ENCODE measurements at regions not wholly inside any gene's neighbourhood (a gene's known extent, or its start where the extent isn't known, plus 50 kb on each side); places are given as distances from the start of the nearest gene placed in this dataset.

DNA sequence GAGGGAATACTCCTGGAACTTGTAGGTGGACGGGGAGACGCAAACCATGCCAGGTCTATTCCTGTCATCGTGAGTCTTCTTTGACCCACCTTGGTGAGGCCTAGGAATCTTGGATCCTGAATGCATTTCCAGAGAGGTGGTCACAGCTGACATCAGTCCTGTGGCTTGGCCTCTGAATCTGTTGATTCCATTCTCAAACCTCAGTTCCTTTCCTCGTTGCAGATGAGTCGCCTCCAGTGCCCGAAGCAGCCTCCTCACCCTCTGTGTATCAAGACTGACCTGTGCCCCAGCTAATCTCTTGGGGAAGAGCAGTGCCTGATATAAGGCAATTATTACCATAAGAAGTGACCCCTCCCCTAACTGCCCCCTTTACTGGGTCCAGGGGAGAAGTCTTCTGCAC, 118.1 kb downstream of the SMIM20 start:
- H3K36me3 ChIP-seq (ENCODE audit: insufficient read depth, low read length): no peaks in the 10 kb centered on the region
- H3K4me3 ChIP-seq (ENCODE audit: low read depth in 1 of 2, low read length in 2 of 2): no peak overlapping the region
- no peak overlapping the region for H3K9ac ChIP-seq (ENCODE audit: low read length)
- H3K4me1 ChIP-seq (ENCODE audit: insufficient read depth, low read length): peaks cover 20% of the 10 kb centered on the region
- no peak overlapping the region for H3K27ac ChIP-seq (ENCODE audit: low read depth, low read length)
- H3K9me3 ChIP-seq (ENCODE audit: low read length): no peaks in the 10 kb centered on the region
- no peaks in the 10 kb centered on the region for H3K27me3 ChIP-seq (ENCODE audit: control insufficient read depth in 1 of 2, insufficient read depth in 2 of 2, low read length in 2 of 2)

DNA sequence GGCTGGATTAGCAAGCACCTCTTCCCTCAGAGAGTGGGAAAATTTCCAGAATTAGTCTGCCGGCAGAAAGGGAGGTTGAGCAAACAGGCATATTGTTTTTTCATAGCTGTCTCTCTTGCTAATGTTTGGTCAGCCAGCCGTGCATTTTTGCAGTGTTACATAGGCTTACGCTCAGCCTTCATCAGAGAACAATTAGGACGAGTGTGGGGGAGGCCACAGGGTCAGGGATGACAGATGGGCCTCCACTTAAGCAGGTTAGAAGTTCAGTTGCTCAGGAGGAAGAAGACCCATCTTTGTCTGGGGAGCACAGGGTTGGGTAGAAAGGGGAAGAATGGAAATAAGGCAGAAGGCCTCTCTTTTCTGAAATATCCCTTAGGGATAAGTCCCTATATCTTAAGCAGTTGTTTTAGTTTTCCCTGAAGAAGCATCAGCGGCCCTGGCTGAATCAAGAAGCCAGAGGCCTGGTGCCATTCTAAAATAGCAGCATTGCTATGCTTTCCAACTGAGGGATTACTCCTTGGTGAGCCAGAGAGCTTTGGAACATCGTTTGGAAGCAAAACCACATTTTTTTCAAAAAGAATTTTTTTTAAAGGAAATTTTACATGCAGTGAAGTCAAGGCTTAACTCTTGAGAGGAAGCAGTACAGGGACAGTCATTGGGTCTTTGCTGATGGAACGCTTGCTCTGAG, 118.8 kb downstream of the SMIM20 start:
- Histone ChIP-seq H3K9ac (ENCODE audit: low read length) (no peak overlapping the region), H3K27ac (ENCODE audit: low read depth, low read length) (peak overlapping the region; percentile 35), H3K4me1 (ENCODE audit: insufficient read depth, low read length) (peaks cover 20% of the 10 kb centered on the region)

DNA sequence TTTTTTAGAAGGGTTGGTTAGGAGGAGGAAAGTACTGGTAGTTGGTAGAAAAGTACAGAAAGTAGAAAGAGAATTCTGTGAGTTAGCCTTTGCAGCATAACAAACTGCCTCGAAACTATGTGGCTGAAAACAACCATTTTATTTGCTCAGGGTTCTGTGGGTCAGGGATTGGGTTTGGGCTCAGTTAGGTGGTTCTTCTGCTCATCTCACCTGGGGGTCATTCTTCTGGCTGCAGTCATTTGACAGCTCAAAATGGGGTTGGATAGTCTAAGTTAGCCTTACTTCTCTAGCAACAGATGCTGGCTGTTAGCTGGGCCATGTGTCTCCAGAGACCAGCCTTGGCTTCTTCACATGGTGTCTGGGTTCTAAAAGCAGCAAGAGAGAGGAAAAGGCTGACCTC, 119.4 kb downstream of the SMIM20 start:
- H3K4me3 ChIP-seq (ENCODE audit: low read depth in 1 of 2, low read length in 2 of 2): no peak overlapping the region
- no peaks in the 10 kb centered on the region for H3K27me3 ChIP-seq (ENCODE audit: control insufficient read depth in 1 of 2, insufficient read depth in 2 of 2, low read length in 2 of 2)
- H3K36me3 ChIP-seq (ENCODE audit: insufficient read depth, low read length): no peaks in the 10 kb centered on the region
- peaks cover 20% of the 10 kb centered on the region for H3K4me1 ChIP-seq (ENCODE audit: insufficient read depth, low read length)
- no peak overlapping the region for H3K9ac ChIP-seq (ENCODE audit: low read length)
- no peaks in the 10 kb centered on the region for H3K9me3 ChIP-seq (ENCODE audit: low read length)
- H3K27ac ChIP-seq (ENCODE audit: low read depth, low read length): peak overlapping the region; percentile 35

More for the DNA sequence above, 118.8 kb downstream of the SMIM20 start:
- no peaks in the 10 kb centered on the region for H3K36me3 ChIP-seq (ENCODE audit: insufficient read depth, low read length)
- no peaks in the 10 kb centered on the region for H3K27me3 ChIP-seq (ENCODE audit: control insufficient read depth in 1 of 2, insufficient read depth in 2 of 2, low read length in 2 of 2)
- no peak overlapping the region for H3K4me3 ChIP-seq (ENCODE audit: low read depth in 1 of 2, low read length in 2 of 2)
- no peaks in the 10 kb centered on the region for H3K9me3 ChIP-seq (ENCODE audit: low read length)

DNA sequence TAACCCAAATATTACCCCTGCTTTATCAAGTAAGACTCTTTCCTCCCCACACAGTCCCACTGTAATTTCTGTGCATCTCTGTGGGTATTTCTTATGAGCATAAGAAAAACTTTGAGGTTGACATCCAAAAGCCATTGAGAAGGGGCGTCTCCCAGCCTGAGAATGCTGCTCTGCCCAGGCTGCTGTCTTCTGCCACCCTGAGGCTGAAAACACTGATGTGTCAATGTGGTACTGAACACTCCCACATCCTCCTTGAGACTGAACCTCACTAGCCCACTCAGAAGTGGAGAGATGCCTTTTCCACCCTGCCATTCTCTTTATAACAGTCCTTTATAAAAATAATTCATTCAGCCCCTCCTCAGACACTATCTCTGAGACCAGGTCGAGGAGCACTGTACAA, 120.8 kb downstream of the SMIM20 start:
- no peak overlapping the region for H3K27ac ChIP-seq (ENCODE audit: low read depth, low read length)
- no peak overlapping the region for H3K4me3 ChIP-seq (ENCODE audit: low read depth in 1 of 2, low read length in 2 of 2)
- H3K9ac ChIP-seq (ENCODE audit: low read length): no peak overlapping the region

DNA sequence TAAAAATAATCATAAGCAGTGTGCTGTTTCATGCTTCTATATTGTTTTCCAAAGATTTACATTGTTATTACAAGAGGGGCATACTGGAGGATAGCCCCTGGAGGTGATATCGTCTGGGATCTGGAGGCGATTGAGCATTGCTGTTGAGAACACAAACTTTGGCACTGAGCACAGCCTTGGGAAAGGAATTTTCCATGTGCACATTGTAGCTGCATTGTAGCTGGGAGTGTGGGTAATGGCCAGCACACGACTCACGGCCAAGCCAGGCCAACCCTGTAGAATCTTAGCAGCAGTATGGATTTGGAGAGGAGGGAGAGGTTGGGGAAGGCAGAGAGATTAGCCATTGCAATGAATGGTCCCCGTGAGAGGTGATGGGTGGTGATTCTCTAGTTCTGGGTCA, 121.9 kb downstream of the SMIM20 start:
- H3K27me3 ChIP-seq (ENCODE audit: control insufficient read depth in 1 of 2, insufficient read depth in 2 of 2, low read length in 2 of 2): no peaks in the 10 kb centered on the region
- H3K4me3 ChIP-seq (ENCODE audit: low read depth in 1 of 2, low read length in 2 of 2): no peak overlapping the region
- H3K9me3 ChIP-seq (ENCODE audit: low read length): no peaks in the 10 kb centered on the region
- no peak overlapping the region for H3K27ac ChIP-seq (ENCODE audit: low read depth, low read length)
- H3K4me1 ChIP-seq (ENCODE audit: insufficient read depth, low read length): peaks cover 18% of the 10 kb centered on the region
- H3K36me3 ChIP-seq (ENCODE audit: insufficient read depth, low read length): no peaks in the 10 kb centered on the region
- no peak overlapping the region for H3K9ac ChIP-seq (ENCODE audit: low read length)

More for the DNA sequence above, 120.8 kb downstream of the SMIM20 start:
- no peaks in the 10 kb centered on the region for H3K27me3 ChIP-seq (ENCODE audit: control insufficient read depth in 1 of 2, insufficient read depth in 2 of 2, low read length in 2 of 2)
- H3K36me3 ChIP-seq (ENCODE audit: insufficient read depth, low read length): no peaks in the 10 kb centered on the region
- H3K9me3 ChIP-seq (ENCODE audit: low read length): no peaks in the 10 kb centered on the region
- H3K4me1 ChIP-seq (ENCODE audit: insufficient read depth, low read length): peaks cover 18% of the 10 kb centered on the region

DNA sequence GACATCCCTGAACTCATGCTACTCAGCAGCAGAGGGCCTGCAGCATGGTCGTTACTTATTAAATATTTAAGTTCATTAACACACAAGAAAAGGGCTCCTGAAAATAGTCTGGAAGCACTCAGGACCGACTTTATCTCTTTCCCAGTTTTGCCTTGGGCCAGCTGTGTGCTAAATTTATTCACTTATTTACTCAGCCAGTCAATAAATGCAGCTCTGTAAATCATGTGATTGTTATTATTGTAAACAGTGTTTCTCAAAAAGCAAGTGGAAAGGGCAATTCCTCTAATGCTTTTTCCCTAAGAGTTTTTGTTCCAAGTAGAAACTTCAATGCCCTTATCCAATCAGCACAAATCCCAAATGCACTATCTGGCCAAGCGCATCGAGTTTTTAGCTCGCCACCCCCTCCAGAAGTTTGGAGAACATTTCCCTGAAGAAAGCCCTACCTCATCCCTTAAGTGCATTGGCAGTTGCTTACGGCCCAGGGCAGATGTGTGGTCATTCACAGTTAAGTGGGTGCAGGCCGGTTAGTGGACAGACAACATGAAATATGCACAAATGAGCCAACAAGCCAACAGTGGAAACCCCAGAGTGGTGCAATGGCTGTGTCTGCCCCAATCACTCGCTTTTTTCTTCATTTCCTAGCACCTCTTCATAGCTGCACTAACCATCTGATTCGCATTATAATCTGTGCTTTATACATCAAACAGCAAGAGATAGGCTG, 125.8 kb downstream of the SMIM20 start:
- Histone ChIP-seq H3K9me3 (ENCODE audit: low read length) (no peaks in the 10 kb centered on the region), H3K36me3 (ENCODE audit: insufficient read depth, low read length) (no peaks in the 10 kb centered on the region), H3K4me3 (ENCODE audit: low read depth in 1 of 2, low read length in 2 of 2) (no peak overlapping the region), H3K4me1 (ENCODE audit: insufficient read depth, low read length) (peaks cover 6% of the 10 kb centered on the region), H3K9ac (ENCODE audit: low read length) (no peak overlapping the region), H3K27me3 (ENCODE audit: control insufficient read depth in 1 of 2, insufficient read depth in 2 of 2, low read length in 2 of 2) (no peaks in the 10 kb centered on the region), H3K27ac (ENCODE audit: low read depth, low read length) (no peak overlapping the region)

DNA sequence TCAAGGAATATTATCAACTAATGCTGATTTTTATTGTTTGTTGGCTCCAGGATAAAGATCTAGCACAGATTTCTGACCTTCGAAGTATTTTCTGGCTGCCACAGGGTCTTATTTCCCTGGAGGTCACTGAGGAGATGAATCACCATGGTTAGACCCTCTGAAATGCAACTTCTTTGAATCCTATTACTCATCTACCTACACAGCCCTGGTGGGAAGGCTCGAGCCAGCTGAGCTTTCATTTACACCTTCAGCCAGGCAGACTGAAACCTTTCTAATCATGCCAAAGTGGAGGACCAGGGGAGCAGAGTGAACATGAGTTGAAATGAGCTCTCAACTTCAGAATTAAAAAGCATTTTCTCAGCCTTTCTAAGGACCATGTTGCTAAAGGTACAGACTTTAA, 130.5 kb downstream of the SMIM20 start:
- H3K9me3 ChIP-seq (ENCODE audit: low read length): no peaks in the 10 kb centered on the region
- no peak overlapping the region for H3K9ac ChIP-seq (ENCODE audit: low read length)
- H3K4me1 ChIP-seq (ENCODE audit: insufficient read depth, low read length): peaks cover 18% of the 10 kb centered on the region
- H3K27me3 ChIP-seq (ENCODE audit: control insufficient read depth in 1 of 2, insufficient read depth in 2 of 2, low read length in 2 of 2): no peaks in the 10 kb centered on the region
- no peak overlapping the region for H3K4me3 ChIP-seq (ENCODE audit: low read depth in 1 of 2, low read length in 2 of 2)
- H3K36me3 ChIP-seq (ENCODE audit: insufficient read depth, low read length): no peaks in the 10 kb centered on the region
- no peak overlapping the region for H3K27ac ChIP-seq (ENCODE audit: low read depth, low read length)

DNA sequence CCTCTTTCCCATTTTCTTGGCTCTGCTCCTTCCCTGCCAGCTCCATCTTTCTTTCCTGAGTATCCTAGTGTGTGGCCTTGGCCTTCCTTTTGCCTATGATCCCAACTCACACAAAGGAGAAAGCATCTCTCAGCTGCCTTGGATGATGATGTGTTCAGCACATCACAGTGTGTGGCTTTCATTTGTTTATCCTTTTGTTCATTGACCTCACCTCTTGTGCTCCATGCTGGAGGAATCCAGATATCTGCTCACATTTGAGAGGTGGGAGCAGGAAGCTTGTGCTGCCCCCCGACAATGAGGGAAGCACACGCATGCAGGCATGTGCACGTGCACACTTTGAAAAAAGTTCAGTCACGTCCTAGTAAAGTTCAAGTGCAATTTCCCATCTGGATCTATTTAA, 131.0 kb downstream of the SMIM20 start:
- H3K9ac ChIP-seq (ENCODE audit: low read length): no peak overlapping the region
- no peaks in the 10 kb centered on the region for H3K36me3 ChIP-seq (ENCODE audit: insufficient read depth, low read length)
- no peaks in the 10 kb centered on the region for H3K9me3 ChIP-seq (ENCODE audit: low read length)
- H3K4me1 ChIP-seq (ENCODE audit: insufficient read depth, low read length): peaks cover 22% of the 10 kb centered on the region
- H3K27me3 ChIP-seq (ENCODE audit: control insufficient read depth in 1 of 2, insufficient read depth in 2 of 2, low read length in 2 of 2): no peaks in the 10 kb centered on the region
- H3K4me3 ChIP-seq (ENCODE audit: low read depth in 1 of 2, low read length in 2 of 2): no peak overlapping the region
- H3K27ac ChIP-seq (ENCODE audit: low read depth, low read length): no peak overlapping the region

DNA sequence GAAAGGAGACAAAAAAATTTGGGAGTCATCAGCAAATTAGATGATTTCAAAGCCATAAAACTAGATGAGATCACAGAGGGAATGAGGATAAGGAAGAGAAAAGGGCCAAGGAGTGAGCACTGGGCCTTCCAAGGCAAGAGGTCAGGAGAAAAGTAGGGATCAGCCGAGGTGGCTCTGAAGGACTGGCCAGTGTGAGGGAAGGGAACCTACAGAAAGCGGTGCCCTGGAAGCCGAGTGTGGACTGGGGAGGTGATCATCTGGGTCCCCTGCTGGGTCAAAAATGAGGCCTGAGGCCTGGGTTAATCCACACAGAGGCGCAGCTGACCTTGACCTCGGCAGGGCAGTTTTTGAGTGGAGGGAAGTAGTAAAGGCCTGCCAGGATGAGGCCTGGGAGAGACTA, 133.8 kb downstream of the SMIM20 start:
- H3K9ac ChIP-seq (ENCODE audit: low read length): no peak overlapping the region
- H3K9me3 ChIP-seq (ENCODE audit: low read length): no peaks in the 10 kb centered on the region
- H3K4me3 ChIP-seq (ENCODE audit: low read depth in 1 of 2, low read length in 2 of 2): no peak overlapping the region
- H3K36me3 ChIP-seq (ENCODE audit: insufficient read depth, low read length): no peaks in the 10 kb centered on the region
- no peak overlapping the region for H3K27ac ChIP-seq (ENCODE audit: low read depth, low read length)
- H3K27me3 ChIP-seq (ENCODE audit: control insufficient read depth in 1 of 2, insufficient read depth in 2 of 2, low read length in 2 of 2): no peaks in the 10 kb centered on the region
- H3K4me1 ChIP-seq (ENCODE audit: insufficient read depth, low read length): peaks cover 39% of the 10 kb centered on the region

DNA sequence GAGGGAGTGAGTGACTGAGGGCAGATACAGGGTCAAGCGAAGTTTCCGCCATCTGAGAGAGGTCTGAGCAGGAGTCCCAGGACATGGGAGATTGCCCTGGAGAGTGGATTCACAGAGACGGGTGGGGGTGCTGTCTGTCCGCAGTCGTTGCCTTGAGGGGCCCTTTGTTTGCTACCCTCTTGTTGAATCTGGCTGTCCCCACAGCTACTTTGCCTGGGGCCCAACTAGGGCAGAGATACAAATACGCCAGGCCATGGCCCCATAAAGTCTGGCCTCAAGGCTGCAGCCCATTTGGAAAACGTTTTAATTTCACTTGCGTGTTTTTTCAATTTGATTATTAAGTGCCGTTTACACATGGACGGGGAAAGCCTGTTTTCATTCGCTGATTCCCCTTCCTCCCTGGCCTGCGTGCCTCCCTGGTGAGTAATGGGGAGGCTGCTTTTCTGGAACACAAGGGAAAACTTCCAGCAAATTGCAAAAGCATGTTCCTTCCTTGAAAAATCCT, 134.4 kb downstream of the SMIM20 start:
- no peak overlapping the region for H3K4me3 ChIP-seq (ENCODE audit: low read depth in 1 of 2, low read length in 2 of 2)
- H3K4me1 ChIP-seq (ENCODE audit: insufficient read depth, low read length): peaks cover 39% of the 10 kb centered on the region
- peak overlapping the region; percentile 38 for H3K27ac ChIP-seq (ENCODE audit: low read depth, low read length)
- no peak overlapping the region for H3K9ac ChIP-seq (ENCODE audit: low read length)
- H3K27me3 ChIP-seq (ENCODE audit: control insufficient read depth in 1 of 2, insufficient read depth in 2 of 2, low read length in 2 of 2): no peaks in the 10 kb centered on the region
- no peaks in the 10 kb centered on the region for H3K9me3 ChIP-seq (ENCODE audit: low read length)
- no peaks in the 10 kb centered on the region for H3K36me3 ChIP-seq (ENCODE audit: insufficient read depth, low read length)

DNA sequence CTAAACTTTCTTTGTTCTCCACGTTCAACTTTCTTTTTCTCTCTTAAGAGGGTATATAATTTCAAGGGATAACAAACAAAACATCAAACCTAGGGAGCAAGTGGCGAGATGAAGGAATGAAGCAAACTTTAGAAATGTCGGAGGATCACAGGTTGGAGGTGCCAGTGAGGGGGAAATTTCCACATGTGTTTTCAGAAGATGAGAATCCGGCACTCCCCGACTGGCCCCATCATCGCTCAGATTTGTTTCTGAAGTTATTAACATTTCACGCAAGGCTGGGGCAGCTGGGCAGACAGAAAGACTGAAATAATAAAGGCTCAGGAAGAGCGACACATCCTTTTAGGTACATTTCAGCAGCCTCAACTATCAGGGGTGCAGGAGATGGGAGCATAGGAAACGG, 134.9 kb downstream of the SMIM20 start:
- peak overlapping the region; percentile 38 for H3K27ac ChIP-seq (ENCODE audit: low read depth, low read length)
- no peak overlapping the region for H3K9ac ChIP-seq (ENCODE audit: low read length)
- H3K9me3 ChIP-seq (ENCODE audit: low read length): no peaks in the 10 kb centered on the region
- H3K27me3 ChIP-seq (ENCODE audit: control insufficient read depth in 1 of 2, insufficient read depth in 2 of 2, low read length in 2 of 2): no peaks in the 10 kb centered on the region
- no peak overlapping the region for H3K4me3 ChIP-seq (ENCODE audit: low read depth in 1 of 2, low read length in 2 of 2)
- H3K4me1 ChIP-seq (ENCODE audit: insufficient read depth, low read length): peaks cover 39% of the 10 kb centered on the region
- H3K36me3 ChIP-seq (ENCODE audit: insufficient read depth, low read length): no peaks in the 10 kb centered on the region

Measured in muscle layer of colon (tissue), 2 donors.